ENCODE measurements at regions not wholly inside any gene's neighbourhood (a gene's known extent, or its start where the extent isn't known, plus 50 kb on each side); places are given as distances from the start of the nearest gene placed in this dataset.

DNA sequence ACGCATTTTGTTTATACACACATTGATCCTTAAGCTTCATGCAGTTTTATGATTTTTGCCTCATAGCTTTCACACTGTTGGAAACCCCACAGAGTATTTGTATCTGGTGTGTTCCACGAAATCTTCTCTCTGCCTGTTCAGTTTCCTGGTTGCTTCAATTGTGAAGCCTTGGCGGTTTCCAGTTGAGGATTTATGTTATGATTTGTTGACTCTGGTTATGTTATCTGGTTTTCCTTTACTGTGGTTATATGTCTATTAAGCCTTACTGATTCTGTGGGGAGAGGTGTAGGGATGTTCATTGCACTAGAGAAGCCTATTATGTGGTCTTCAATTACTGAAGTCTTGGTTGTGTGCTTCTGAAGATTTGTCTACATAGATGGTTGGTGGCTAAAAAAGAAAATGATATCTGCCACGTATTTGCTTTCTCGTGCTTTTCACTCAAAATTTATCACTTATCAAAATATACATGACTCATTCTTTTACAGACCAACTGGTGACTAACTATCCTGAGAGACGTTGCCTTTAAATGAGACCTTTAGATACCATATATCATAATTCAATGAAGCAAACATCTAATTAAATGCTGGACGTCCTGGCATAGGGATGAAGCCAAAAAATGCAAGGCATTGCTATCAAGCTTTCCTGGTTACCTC lies 488.0 kb upstream of the B3GALT2 start:
- DNase-seq = no peak

DNA sequence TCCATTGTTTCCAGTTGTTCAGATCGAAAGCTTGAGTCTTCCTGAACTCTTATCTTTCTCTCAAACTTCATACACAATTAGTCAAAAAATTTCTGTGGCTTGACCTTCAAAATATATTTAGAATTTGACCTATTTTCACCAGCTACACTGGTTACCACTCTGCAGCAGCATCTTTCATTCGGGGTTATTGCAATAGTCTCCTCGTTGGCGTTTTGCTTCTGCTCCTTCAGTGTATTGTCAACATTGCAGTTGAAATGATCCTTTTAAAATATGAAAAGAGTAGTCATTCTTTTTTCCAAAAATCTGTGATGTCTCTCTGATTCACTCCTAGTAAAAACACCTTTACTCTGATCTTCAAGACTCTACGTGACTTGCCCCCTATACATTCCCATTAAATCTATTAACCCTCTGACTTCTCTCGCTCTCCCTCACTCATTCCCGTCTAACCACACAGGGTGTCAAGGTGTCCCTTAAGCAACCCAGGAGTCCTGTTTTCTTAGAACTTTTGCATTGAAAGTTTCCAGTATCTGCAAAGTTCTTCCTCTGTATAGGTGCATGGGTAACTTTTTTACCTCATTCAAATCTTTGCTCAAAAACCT lies 480.2 kb upstream of the B3GALT2 start:
- DNase-seq = no peak

DNA sequence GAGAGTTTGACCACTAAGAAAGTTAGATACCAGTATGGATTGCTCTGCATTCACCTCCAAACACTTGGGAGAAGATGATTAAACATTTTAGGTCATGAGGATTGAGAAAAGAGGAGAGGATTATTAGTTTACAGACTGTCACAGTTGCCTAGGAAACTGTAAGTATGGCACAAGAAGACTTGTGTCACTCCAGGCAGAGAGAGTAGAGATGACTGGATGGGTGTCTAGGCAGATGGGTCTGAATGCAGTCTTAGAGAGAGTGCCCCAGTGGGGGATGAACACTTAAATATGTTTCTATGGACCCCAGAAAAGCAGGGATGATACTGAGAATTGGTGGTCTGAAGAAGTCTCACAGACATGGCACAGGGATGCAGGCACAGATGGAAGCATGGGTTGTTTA lies 477.6 kb upstream of the B3GALT2 start:
- no peak for DNase-seq

DNA sequence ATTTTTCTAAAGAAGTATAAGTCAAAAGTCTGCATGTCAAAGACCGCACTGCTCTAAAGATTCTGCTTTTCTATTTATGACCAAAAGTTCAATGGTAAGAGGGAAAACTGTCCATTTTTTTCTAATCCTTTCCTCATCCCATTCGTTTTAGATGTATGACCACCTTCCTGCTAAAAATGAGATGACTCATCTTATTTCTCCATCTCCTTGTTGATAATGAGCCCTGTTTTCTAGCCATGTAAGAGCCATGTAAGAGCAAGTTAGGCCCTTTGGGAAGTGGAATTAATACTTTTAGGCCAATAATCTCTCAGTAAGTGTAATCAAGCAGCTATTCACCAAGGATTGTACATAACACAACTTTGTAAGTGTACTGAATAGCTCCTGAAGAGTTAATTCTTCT lies 475.6 kb upstream of the B3GALT2 start:
- DNase-seq = no peak

DNA sequence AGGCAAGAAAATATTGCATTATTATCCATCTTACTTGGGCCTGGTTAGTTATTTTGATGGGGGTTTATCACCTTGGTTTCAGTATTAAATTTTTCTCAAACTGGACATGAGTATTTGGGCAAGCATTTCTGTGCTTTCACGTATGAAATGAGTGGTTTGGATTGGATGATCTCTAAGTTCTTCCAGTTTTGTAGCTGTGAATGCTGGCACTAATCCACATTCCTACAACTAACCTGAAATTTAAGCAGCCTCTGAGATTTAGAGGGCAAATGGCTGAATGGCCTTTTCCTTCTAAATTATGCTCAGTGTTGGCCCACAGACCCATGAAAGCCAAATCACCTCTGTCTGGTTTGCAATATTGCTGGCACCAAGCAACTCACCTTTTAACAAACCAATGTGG lies 475.0 kb upstream of the B3GALT2 start:
- DNase-seq = no peak

DNA sequence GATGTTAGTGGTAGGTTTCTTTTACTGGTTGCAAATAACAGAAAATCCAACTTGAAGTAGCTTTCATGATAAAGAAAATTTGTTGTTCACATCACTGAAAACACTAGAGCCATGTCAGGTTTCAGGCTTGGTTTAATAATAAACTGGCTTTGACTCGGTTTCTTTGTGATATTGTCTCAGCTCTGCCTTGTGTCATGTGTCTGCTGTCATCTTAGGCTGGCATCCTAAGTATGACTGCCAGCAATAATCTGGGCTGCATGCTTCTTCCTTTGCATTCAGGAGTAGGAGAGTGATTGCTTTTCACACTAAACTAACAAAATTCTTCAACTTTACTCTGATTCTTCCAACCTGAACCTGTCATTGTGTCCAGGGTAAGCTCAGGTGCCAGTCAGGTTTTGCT lies 474.0 kb upstream of the B3GALT2 start:
- DNase-seq = no peak

DNA sequence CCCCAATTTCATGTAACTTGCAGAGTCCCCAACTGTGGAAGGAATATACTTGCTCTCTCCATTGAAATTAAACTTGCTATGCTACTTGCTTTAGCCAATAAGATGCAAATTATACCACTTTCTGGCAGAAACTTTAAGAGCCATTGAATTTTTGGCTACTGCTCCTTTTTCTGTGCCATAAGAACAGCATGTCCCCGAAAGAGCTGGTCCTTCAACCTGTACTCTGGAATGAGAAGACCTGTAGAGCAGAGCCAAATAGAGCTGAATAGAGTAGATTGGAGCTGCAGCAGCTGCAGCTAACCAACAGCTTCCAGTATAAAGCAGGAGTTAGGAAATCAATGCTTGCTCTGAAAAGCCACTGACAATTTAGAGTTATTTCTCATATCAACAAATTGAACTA lies 472.3 kb upstream of the B3GALT2 start:
- no peak for DNase-seq

DNA sequence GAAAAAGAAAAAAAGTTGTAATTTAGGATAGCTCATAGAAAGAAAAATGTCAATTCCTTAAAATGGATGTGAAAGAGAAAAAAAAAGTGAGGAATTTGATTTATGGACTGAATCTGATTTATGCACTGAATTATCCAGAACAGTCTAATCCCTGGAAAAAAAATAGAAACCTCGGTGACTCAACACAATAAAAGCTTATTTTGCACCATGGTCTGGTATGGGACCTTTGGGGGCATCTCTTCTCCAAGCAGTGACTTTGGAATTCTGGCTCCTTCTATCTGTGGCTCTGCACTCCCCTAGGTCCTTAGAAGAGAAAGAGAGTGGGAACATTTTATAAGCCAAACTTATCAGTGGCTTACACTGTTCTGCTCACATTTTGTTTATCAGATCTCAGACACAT lies 471.7 kb upstream of the B3GALT2 start:
- no peak for DNase-seq

DNA sequence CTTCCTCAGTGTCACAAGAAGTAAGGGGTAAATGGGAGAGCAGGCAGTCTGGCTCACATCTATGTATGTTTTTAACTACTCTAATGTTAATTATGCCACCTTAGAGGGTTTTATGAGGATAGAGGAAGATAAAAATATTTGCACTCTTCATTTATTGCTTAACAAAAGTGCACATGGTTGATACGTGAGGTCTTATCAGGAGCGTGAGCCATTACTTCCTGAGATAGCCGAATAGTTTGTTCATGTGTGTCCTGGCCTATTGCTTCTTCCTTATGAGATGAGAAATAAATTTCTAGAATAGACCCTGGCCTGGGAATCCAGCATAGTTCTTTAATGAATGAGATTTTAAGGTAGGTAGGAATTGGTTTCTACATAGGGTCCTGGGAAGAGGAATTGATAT lies 471.1 kb upstream of the B3GALT2 start:
- DNase-seq = no peak

DNA sequence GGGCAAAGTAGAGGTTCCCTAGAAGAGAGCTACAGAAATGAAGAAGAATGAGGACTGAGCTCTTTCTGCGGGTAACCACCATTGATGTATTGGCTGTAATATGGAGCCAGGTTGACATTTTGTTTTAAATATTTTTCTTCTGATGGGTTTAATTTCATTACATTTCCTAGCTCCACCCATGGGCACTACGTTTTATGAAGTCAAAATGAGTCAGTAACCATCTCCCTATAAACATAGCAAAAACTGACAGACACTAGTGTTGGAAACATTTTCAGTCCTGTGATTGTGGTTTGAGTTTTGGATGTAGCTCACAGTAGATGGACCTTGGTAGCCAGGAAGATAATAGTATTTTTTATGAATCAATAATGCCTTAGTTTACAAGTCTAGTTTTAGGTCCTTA lies 470.4 kb upstream of the B3GALT2 start:
- DNase-seq = no peak

DNA sequence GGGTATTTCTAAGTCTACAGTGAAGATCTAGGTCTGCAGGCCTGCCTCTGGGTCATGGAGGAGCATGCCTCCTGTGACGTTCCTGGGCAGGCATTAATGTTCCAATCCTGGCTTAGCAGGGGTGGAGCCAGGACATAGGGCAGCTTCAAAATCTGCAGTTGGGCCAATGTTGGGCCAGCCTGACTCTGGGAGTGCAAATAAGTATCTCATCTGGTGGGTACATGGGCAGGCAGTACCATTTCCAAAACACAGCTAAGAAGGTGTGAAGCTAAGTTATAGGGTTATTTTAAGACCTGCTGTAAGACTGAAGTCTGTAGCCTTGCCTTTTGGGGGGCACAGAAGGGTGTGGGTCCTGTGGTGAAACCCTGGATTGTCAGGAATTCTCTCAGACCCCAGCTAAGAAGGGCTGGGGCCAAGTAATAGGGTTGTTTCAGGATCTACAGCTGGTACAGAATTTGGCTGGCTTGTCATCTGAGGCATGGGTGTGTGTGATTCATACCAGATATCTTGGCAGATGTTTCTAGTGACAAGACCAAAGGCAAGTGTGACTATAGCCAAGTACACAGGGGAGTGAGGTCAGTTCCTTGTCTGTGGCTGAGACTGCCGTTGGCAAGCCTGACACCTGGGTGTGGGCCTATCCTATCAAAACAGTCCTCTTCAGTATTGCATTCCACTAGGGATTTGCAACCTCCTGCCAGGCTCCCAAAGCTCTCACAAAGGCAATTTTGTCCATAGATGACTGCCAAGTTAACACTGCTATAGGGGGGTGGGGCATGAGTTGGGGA lies 468.7 kb upstream of the B3GALT2 start:
- no peak for DNase-seq

DNA sequence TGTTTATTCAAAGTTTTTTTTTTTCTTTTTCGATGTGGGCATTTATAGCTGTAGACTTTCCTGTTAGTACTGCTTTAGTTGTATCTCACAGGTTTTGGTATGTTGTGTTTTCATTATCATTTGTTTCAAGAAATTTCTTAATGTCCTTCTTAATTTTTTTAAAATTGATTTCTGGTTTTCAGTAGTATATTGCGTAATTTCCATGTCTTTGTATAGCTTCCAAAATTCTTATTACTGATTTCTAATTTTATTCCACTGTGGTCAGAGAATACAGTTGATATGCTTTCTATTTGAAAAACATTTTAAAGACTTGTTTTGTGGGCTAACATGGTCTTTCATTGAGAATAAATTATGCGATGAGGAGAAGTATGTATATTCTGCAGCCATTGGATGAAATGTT lies 463.2 kb upstream of the B3GALT2 start:
- no peak for DNase-seq

DNA sequence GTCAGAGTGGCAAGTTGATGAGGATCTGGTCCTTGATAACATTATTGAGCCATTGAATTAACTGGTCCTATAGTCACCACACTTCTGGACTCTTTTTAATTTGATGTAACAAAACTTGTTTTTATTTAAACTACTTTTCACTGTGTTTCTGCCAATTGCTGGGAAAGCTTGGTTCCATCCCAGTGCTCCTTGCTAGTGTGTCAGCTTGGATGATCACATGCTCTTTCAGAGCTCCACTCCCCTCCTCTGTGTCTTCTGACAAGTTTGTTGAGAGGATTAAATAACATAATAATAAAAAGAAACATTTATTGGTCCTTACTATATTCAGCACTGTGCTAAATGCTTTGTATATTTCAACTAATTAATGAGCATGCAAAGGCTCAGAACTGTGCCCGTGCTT lies 448.5 kb upstream of the B3GALT2 start:
- DNase-seq = no peak

DNA sequence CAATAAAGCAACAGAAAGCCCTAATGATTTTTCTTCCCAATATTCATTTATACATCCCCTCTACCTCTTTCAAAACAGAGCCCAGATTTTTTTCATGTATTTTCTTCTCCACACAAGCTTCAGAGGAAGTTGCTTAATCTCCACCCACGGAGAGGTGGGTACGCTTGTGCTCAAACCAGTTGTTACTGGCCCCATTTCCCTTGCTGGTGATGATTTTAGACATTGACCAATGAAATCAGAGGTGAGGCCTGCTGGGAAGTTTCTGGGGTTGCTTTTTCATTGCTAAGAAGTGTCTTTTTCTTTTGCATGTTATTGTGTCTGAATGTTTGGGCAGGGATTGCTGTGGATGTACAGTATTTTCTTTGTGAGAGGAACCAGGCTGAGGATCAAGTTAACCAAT lies 448.1 kb upstream of the B3GALT2 start:
- DNase-seq = no peak

DNA sequence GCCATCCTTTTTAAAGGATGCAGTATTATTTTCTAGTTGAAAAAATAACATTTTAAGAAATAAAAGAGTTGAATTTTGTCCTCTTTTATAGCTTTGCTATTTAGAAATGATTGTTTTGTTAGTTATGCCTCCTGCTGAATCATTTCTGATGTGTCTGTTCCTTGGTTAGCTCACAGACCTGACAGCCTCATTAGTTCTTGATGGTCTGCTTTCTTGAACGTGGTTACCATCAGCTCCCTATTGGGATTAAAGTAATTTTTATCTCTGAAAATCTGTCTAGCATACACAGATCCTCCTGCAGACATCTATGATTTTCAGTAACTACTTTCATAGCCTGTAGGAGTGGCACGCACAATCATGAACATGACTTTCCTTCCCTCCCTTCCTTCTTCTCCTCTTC lies 447.6 kb upstream of the B3GALT2 start:
- DNase-seq = no peak

DNA sequence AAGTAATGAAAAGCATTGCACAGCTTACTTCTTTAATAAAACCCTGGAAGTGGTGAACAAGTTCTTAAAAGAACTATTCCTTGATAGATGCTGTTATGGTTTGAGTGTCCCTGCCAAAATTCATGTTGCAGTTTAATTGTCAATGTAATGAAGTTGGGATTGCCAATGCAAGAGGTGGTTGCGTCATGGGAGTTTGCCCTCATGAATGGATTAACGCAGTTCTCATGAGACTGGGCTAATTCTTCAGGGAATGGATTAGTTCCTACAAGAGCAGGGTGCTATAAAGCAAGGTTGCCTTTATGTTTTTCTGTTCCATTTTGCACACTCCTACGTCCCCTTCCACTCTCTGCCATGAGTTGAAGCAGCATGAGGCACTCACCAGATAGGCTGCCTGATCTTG lies 446.7 kb upstream of the B3GALT2 start:
- DNase-seq = no peak

DNA sequence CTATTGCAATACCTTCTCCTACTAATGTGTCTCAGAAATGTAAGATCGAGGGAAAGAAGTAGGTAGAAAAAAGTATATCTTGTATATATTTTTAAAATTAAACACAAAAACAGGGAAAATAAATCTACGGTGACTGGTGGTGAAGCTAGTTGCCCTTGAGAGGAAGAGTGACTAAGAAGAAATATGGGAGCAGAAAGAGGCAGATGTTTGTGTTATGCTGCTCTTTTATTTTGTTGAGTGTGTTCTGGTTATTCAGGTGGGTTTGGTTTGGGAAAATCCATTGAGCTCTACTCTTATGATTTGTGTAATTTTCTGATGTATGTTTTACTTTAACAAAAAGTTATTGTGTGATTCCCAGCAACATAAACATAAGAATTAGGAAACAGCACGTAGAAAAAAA lies 444.9 kb upstream of the B3GALT2 start:
- no peak for DNase-seq

DNA sequence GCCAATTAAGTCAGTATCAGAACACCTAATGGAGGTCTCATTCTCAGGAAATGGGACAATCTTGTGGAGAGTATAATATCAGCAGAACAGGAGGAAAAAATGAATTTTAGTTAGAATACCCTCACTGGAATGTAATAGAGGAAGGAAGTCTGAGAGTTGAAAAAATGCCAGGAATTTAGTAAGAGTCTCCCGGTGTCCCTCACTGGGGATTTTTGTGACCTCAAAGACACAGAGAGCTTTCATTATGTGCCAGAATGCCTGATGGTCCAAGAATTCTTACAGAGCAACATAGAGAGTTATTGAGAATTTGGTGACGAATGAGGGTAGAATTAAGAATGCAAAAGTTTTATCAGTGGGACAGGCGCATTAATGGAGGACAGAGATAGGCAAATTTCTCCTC lies 443.5 kb upstream of the B3GALT2 start:
- no peak for DNase-seq

DNA sequence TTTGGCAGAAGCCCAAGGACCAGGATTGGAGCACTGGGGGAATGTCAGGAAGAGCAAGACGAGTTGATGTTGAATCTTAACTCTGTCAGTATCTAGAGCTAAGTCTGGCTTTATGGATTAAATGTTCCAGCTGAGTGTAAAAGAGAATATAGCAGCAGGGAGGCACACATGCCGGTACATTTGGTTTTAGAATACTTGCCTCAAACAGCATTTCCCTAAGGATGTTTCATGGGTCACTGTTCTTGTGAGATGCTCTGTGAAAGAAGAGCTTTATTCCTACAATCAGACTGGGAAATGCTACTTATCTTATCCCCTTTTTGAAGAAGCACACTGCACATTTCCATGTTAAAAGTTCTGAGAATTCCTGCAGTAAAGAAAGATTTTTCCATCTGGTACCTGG lies 440.3 kb upstream of the B3GALT2 start:
- DNase-seq = no peak

DNA sequence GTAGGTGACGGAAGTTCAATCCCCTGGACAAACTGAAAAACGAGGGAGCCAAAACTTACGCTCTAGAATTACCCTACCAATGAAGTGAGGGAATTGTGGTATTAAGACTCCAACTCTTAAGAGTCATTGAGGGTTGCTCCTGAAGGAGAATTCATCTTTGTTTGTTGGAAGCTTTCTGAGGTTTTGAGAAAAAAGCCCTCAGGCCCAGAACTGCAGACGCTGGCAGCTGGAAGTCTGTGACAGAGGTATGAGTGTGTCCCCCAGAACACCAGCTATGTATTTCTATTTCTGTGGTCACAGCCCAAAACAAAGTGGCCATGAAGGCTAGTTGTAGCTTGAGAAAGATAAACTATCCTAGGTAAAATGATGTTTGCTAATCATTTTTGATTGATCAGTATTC lies 438.8 kb upstream of the B3GALT2 start:
- no peak for DNase-seq

DNA sequence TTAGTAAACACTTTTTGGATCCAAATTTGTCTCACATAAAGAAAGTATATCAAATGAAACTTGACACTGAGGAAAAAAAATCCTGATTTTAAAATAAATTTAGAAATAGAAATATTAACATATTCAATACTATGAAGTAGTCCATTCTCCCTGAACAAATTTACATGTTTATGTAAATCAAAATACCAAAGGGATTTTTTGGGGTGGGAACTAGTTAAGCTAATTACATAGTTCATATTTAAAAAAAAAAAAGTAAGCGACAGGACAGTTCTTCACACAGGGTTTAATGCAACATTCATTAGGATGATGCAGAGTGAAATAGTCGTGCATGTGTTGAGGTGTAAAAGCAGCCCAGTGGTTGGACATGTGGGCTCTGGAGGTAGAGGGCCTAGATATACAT lies 433.5 kb upstream of the B3GALT2 start:
- DNase-seq = no peak

DNA sequence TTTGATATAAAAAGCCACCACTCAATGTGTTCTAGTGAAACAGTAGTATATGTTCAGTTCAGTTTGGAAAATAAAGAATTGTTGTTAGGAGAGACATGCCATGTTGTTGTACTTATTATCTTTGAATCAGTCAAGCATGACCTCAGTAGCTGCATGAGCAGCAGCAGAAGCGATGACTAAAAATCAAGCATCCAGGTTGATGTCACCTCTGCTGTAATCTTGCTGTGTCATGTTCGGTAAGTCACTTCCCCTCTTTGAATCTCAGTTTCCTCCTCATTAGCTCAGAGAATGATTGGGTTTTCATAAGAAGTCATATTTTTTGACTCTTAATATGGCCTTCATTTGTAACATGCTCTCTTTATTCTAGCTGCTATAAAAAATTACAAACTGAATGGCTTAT lies 428.4 kb upstream of the B3GALT2 start:
- DNase-seq = no peak

DNA sequence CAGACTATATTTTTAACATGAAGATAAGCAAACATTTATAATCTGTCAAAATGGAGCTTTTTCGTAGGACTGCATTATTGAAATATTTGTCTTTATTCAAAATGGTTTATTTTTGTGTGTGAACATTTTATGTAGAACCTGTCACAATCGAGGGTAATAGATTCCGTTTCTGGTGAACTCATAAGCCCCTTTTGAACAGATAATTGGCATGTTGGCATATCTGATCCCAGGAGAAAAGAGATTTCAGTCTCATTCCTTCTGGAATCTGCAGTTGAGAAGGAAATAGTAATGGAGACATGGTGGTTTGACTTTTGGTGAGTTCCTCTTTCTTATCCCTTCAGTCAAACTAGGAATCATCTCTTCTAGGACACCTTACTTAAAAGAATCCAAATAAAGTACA lies 427.9 kb upstream of the B3GALT2 start:
- no peak for DNase-seq

DNA sequence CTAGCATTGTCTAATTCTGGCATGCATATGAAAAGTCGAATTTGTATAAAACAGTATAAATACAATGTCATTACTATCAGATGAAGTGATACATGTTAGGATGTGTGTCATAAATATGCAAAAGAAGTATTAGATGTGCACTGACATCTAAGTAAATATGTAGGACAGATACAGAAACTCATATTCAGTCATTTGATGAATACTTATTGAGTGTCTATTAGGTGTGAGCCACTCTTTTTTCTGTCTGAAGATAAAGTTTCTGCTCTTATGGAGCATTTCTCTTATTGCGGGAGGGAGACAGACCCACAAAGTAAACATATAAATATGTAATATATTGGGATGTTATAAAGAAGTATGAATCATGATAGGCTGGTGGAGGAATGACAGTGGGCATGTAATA lies 426.6 kb upstream of the B3GALT2 start:
- no peak for DNase-seq

DNA sequence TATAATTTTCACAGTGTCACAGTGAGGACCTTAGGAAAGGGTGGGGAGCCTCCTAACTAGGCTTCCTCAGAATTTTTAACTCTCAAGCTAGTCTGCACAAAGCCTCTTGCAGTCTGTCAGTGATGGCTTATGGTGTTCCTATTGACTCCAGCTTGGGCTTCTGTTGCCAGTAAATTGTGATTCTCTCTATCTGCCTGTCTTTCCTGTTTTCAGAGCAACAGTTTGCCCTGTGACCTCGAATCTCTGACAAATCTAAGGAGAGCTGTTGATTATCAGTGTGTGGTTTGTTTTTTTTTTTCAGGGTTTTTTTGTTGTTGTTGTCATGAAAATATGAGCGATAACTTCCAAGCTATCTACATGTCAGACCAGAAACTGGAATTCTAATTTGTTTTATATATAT lies 423.2 kb upstream of the B3GALT2 start:
- no peak for DNase-seq

Data from activated effector memory CD4-positive, alpha-beta T cell treated with Interleukin-2 at 50 U/mL for 16 hours (primary cell).